GM12878 (cell line): ENCODE measurements at regions not wholly inside any gene's neighbourhood (a gene's known extent, or its start where the extent isn't known, plus 50 kb on each side); places are given as distances from the start of the nearest gene placed in this dataset.

Experiments
- ATAC-seq: fragments of 200-7000 bp; cut with Tn5 transposase; 3 replicates; pipeline ENCODE4 v1.9.1; 2020; ENCODE audit warnings: mild to moderate bottlenecking, moderate library complexity
- BruUV-seq: library from RNA; stranded (reverse); fragments of 400-500 nt; replicated peaks from 2 replicates; lab custom pipeline; 2021; lab: Mats Ljungman, UMichigan
- CTCF ChIA-PET: fragments of 300-600 bp; sonication (Branson Sonifier 250); formaldehyde crosslinking; extraction: SDS; loops from one replicate; lab custom pipeline; 2021; ENCODE audit warnings: inconsistent platforms; lab: Yijun Ruan, JAX
- POLR2A ChIA-PET: fragments of 350-600 bp; formaldehyde crosslinking; extraction: SDS; loops from one replicate; lab custom pipeline; 2021; ENCODE audit warnings: inconsistent platforms; lab: Charles Lee
- RAD21 ChIA-PET: fragments of 300-600 bp; sonication (Branson Sonifier 250); formaldehyde crosslinking; loops from one replicate; lab custom pipeline; 2023; ENCODE audit warnings: antibody characterized with exemption; ENCODE audit not compliant: unreplicated experiment; lab: Charles Lee
- SMC1A ChIA-PET: fragments of 300-600 bp; sonication (Branson Sonifier 250); formaldehyde crosslinking; loops from one replicate; lab custom pipeline; 2023; ENCODE audit not compliant: unreplicated experiment, uncharacterized antibody; lab: Charles Lee
- DNase-seq: peaks from one replicate; pipeline ENCODE4 v3.0.0-alpha.2; 2011; ENCODE audit warnings: low read depth, low spot score
- FAIRE-seq: peaks from 3 replicates; lab custom pipeline; 2011; peaks lifted over from hg19 to GRCh38; lab: Jason Lieb, UNC
- H2AFZ ChIP-seq: 2 replicates; pipeline ENCODE4 v1.6.0; 2011; ENCODE audit warnings: low read depth, low read length, control low read depth; ENCODE audit not compliant: control insufficient read depth
- H3K27ac ChIP-seq: 2 replicates; pipeline ENCODE4 v1.5.1; 2011; ENCODE audit warnings: control low read depth; ENCODE audit not compliant: control insufficient read depth, insufficient read depth
- H3K27me3 ChIP-seq, 2 experiments: replicated peaks in 1 of 2; 2 replicates each; pipeline versions ENCODE4 v1.6.0 to v1.6.1; 2011; ENCODE audit warnings: low read length in 1 of 2; ENCODE audit not compliant: control insufficient read depth in 2 of 2, insufficient read depth in 2 of 2
- H3K36me3 ChIP-seq, 2 experiments: 2 replicates each; pipeline ENCODE4 v1.5.1; 2011; ENCODE audit warnings: low read length in 1 of 2; ENCODE audit not compliant: control insufficient read depth in 2 of 2, insufficient read depth in 2 of 2
- H3K4me1 ChIP-seq: 2 replicates; pipeline ENCODE4 v1.6.1; 2011; ENCODE audit warnings: mild to moderate bottlenecking, low read length, moderate library complexity, mixed read lengths; ENCODE audit not compliant: control insufficient read depth, insufficient read depth
- H3K4me2 ChIP-seq: 2 replicates; pipeline ENCODE4 v1.6.0; 2011; ENCODE audit warnings: control low read depth; ENCODE audit not compliant: control insufficient read depth, insufficient read depth
- H3K4me3 ChIP-seq: fragments of 200-600 bp; sonication (generic); 2 replicates; pipeline ENCODE4 v1.5.1; 2016
- H3K79me2 ChIP-seq: 2 replicates; pipeline ENCODE4 v1.6.0; 2011; ENCODE audit warnings: low read length; ENCODE audit not compliant: control insufficient read depth, insufficient read depth
- H3K9ac ChIP-seq: 2 replicates; pipeline ENCODE4 v1.8.0; 2011; ENCODE audit warnings: low read length, control low read depth, mixed read lengths; ENCODE audit not compliant: control insufficient read depth, insufficient read depth
- H3K9me3 ChIP-seq: replicated peaks from 3 replicates; pipeline ENCODE4 v1.5.1; 2011; ENCODE audit warnings: mild to moderate bottlenecking, low read length; ENCODE audit not compliant: control insufficient read depth, insufficient read depth
- H4K20me1 ChIP-seq: 2 replicates; pipeline ENCODE4 v1.6.0; 2011; ENCODE audit not compliant: control insufficient read depth, insufficient read depth
- ATF7 ChIP-seq: fragments of 450-650 bp; IDR thresholded peaks from 2 replicates; pipeline ENCODE4 v1.6.1; 2016; ENCODE audit warnings: low read depth, mild to moderate bottlenecking
- BCL3 ChIP-seq: IDR thresholded peaks from 2 replicates; pipeline ENCODE4 v1.6.1; 2011; ENCODE audit warnings: borderline replicate concordance, low read depth, mild to moderate bottlenecking, moderate library complexity, low read length; ENCODE audit not compliant: insufficient read depth, poor library complexity, severe bottlenecking
- BMI1 ChIP-seq: fragments of 450-650 bp; IDR thresholded peaks from 2 replicates; pipeline ENCODE4 v1.6.1; 2016; ENCODE audit warnings: mild to moderate bottlenecking, moderate library complexity, borderline replicate concordance
- ELK1 ChIP-seq: IDR thresholded peaks from 2 replicates; pipeline ENCODE4 v1.6.1; 2012; ENCODE audit warnings: low read depth, low read length, improper control_type of control experiment
- ESRRA ChIP-seq: IDR thresholded peaks from 2 replicates; pipeline ENCODE4 v1.6.1; 2012; ENCODE audit warnings: mild to moderate bottlenecking, low read length, improper control_type of control experiment
- MEF2B ChIP-seq: fragments of 450-650 bp; IDR thresholded peaks from 2 replicates; pipeline ENCODE4 v1.6.1; 2018; ENCODE audit warnings: mild to moderate bottlenecking, moderate library complexity; ENCODE audit not compliant: partially characterized antibody, poor library complexity, severe bottlenecking
- NFIC ChIP-seq: IDR thresholded peaks from 2 replicates; pipeline ENCODE4 v1.6.1; 2012; ENCODE audit warnings: low read depth, mild to moderate bottlenecking, inconsistent platforms, low read length, moderate library complexity
- NKRF ChIP-seq: fragments of 450-650 bp; conservative IDR thresholded peaks from 2 replicates; pipeline ENCODE4 v1.6.1; 2017; ENCODE audit warnings: mild to moderate bottlenecking, moderate library complexity
- PRDM15 ChIP-seq: fragments of 450-650 bp; formaldehyde crosslinking; IDR thresholded peaks from 2 replicates; pipeline ENCODE4 v1.4.0; 2020; ENCODE audit warnings: mild to moderate bottlenecking, moderate library complexity
- SMAD5 ChIP-seq: IDR thresholded peaks from 2 replicates; pipeline ENCODE4 v1.6.1; 2016; ENCODE audit warnings: antibody characterized with exemption, low read depth
- SPI1 ChIP-seq: IDR thresholded peaks from 2 replicates; pipeline ENCODE4 v1.6.1; 2011; ENCODE audit warnings: low read depth, mild to moderate bottlenecking, low read length, moderate library complexity, borderline replicate concordance; ENCODE audit not compliant: insufficient read depth
- SUZ12 ChIP-seq: fragments of 200-600 bp; sonication (generic); IDR thresholded peaks from one replicate; pipeline ENCODE4 v1.6.1; 2018; ENCODE audit warnings: antibody characterized with exemption, mild to moderate bottlenecking; ENCODE audit not compliant: unreplicated experiment
- TAF1 ChIP-seq: IDR thresholded peaks from 2 replicates; pipeline ENCODE4 v1.6.1; 2011; ENCODE audit warnings: mild to moderate bottlenecking, low read depth, low read length, borderline replicate concordance
- ZNF207 ChIP-seq: fragments of 450-650 bp; IDR thresholded peaks from 2 replicates; pipeline ENCODE4 v1.6.1; 2014; ENCODE audit warnings: antibody characterized with exemption, mild to moderate bottlenecking, borderline replicate concordance
- WGBS: methylation state at CpG from one replicate; pipeline ENCODE4 v1.1.6; 2016; ENCODE audit warnings: low lambda C conversion rate; ENCODE audit not compliant: insufficient replicate concordance, insufficient coverage; ENCODE audit errors: missing lambda C conversion rate; 5-methylcytosine and 5-hydroxymethylcytosine counted together
- in situ Hi-C: fragments of 300-500 bp; cut with MboI; formaldehyde crosslinking; loops from 9 replicates; pipeline ENCODE4 v1.14.3; 2018; ENCODE audit warnings: mixed read lengths
- intact Hi-C: fragments of 100-400 bp; cut with micrococcal nuclease; formaldehyde crosslinking; loops from one replicate; pipeline ENCODE4 v1.14.2; 2022; ENCODE audit not compliant: unreplicated experiment

- DNase-seq = no peak
- in situ Hi-C loops (no loop called here), intact Hi-C loops (no loop called here)
- BruUV-seq = no TSS peak
- Histone ChIP-seq H3K4me2 (no peak overlapping the region), H3K4me3 (no peak overlapping the region), H3K27ac (no peak overlapping the region), H4K20me1 (no peaks in the 10 kb centered on the region), H3K9me3 (no peaks in the 10 kb centered on the region), H2AFZ (no peak overlapping the region), H3K79me2 (no peaks in the 10 kb centered on the region), H3K9ac (no peak overlapping the region), H3K27me3 (no peaks in the 10 kb centered on the region), H3K36me3 (no peaks in the 10 kb centered on the region), H3K4me1 (no peaks in the 10 kb centered on the region)
- RAD21 ChIA-PET = no interaction called here
- SMC1A ChIA-PET = no interaction called here
- ATAC-seq = no peak
- CTCF ChIA-PET = no interaction called here
- no peak for FAIRE-seq
- POLR2A ChIA-PET = no interaction called here
- WGBS = 0% methylated on average over 2 of the region's 2 CpGs
- TF ChIP-seq SMAD5 = no peak
- TF ChIP-seq MEF2B = no peak
- TF ChIP-seq PRDM15 (CRISPR knock-in tag) = no peak
- no peak for TF ChIP-seq ZNF207
- TF ChIP-seq ESRRA = no peak
- TF ChIP-seq ELK1 = no peak
- TF ChIP-seq TAF1 = no peak
- no peak for TF ChIP-seq NKRF
- no peak for TF ChIP-seq ATF7
- no peak for TF ChIP-seq BCL3
- TF ChIP-seq SUZ12 = no peak
- TF ChIP-seq BMI1 = no peak
- TF ChIP-seq SPI1 = no peak
- TF ChIP-seq NFIC = no peak
Measured at GRCh38 chrX:147811803-147812202, 99.9 kb upstream of the FMR1 start.
